Stimulated activated CD4-positive, alpha-beta T cell treated with anti-CD3 and anti-CD28 coated beads, Interleukin-4, amount 100 ng/mL, for 48 hours (primary cell): ENCODE measurements at regions not wholly inside any gene's neighbourhood (a gene's known extent, or its start where the extent isn't known, plus 50 kb on each side); places are given as distances from the start of the nearest gene placed in this dataset.

Experiments
- DNase-seq, 2 donors: peaks; one replicate each; pipeline ENCODE4 v3.0.0-alpha.2; 2020; ENCODE audit warnings: low read depth in 2 of 2

DNA sequence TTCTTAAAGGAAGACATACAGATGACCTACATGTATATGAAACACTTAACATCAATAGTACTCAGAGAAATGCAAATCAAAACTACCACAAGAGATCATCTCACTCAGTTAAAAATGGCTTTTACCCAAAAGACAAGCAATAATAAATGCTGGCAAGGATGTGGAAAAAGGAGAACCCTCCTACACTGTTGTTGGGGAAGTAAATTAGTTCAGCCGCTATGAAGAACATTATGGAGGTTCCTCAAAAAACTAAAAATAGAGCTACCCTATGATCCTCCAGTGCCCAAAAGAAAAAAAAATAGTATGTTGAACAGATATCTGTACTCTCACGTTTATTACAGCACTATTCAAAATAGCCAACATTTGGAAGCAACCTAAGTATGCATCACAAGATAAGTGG lies 1579.4 kb upstream of the TMEFF2 start:
- DNase-seq, result no peak

GRCh38 chr2:193751299-193751698 lies 1556.6 kb upstream of the TMEFF2 start:
- no peak for DNase-seq

- DNase-seq, result no peak
Measured at GRCh38 chr2:193749485-193749884, 1554.8 kb upstream of the TMEFF2 start.

- DNase-seq, result no peak
Measured at GRCh38 chr2:193743089-193743488, 1548.4 kb upstream of the TMEFF2 start.

DNA sequence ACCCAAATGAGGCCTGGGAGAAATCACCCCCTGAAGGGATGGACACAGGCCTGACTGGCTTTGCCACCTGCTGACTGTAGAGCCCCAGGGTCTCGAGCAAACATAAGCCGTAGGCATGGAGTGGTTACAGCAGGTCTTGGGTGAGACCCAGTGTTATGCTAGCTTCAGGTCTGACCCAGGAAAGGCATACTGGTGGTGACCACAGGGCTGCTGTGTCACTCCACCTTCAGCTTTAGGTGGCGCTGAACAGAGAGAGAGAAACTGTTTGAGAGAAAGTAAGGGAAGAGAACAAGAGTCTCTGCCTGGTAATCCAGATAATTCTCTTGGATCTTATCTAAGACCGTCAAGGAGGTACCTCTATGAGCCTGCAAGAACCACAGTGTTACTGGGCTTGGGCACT lies 1544.2 kb upstream of the TMEFF2 start:
- DNase-seq, result no peak

DNA sequence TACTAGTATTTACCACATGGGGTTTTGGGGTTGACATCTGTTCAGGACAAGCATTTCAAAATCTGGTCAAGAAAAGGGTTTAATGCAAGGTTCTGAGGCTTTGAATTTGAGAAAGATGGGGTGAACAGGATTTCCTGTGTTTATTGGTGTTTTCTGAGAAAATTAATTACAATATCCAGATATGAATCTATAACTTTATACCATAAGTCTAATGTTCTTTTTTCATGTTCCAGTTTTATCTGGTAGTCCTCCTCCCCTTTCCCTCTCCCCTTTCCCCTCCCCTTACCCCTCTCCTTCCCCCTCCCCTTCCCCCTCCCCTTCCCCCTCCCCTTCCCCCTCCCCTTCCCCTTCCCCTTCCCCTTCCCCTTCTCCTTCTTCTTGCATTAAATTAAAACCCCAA lies 1518.2 kb upstream of the TMEFF2 start:
- DNase-seq, result no peak

GRCh38 chr2:193703411-193703810 lies 1508.7 kb upstream of the TMEFF2 start:
- no peak for DNase-seq

DNA sequence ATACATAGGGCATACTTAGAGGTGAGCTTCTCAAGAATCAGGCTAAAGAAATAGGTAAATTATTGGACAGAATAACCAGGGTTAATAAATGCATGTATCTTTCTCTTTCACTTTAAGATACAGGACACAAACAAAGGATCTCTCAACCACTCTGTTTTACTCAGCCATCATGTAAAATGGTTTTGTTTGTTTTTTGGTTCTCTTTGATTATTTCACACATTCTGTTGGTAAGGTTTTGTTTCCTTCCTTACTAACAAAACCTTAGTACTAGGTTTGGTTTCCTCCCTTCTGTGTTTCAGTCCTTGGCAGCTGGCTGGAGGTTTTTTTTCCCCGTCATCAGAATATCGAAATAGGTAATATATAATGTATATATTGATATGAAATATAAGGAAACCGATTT lies 1506.8 kb upstream of the TMEFF2 start:
- DNase-seq, result no peak

GRCh38 chr2:193695367-193695766 lies 1500.6 kb upstream of the TMEFF2 start:
- DNase-seq, result no peak

- DNase-seq, result no peak
Measured at GRCh38 chr2:193693758-193694157, 1499.0 kb upstream of the TMEFF2 start.

DNA sequence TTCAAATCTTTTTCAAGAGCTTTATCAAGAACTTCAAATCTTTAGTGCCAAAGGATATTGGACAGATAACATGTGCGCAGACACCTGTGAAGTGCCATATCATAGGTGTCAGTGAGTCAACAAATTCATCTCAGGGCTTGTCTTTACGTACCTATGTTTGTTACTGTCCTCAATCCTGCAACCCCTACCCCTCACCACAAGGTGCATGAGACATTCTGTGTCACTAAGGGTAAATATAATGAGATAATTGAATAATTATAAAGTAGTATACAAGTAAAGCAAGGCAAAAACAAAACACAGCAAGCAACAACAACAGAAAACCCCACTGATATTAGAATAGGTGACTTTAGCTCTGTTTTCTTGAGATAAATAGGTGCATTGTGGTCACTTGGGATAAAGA lies 1495.8 kb upstream of the TMEFF2 start:
- DNase-seq, result no peak

- DNase-seq, result no peak
Measured at GRCh38 chr2:193687195-193687594, 1492.5 kb upstream of the TMEFF2 start.

GRCh38 chr2:193679847-193680246 lies 1485.1 kb upstream of the TMEFF2 start:
- DNase-seq, result no peak

DNA sequence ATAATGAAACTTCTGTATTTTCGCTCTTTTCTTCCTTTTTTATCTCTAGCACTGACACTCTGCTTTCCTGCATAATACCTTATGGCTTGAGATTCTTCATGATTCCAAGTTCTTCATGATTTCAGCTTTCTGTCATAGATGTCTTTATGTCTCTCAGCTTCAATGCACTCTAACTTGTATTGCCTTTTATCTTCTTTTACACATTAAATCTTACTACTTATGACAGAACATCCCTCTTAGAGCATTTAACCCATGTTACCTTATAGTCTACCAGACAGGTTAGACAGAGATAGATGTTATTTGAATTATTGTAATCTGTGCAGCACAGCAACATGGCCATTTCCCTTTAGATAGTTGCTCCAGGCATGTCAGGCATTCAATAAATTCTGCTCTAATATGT lies 1475.7 kb upstream of the TMEFF2 start:
- DNase-seq, result no peak

DNA sequence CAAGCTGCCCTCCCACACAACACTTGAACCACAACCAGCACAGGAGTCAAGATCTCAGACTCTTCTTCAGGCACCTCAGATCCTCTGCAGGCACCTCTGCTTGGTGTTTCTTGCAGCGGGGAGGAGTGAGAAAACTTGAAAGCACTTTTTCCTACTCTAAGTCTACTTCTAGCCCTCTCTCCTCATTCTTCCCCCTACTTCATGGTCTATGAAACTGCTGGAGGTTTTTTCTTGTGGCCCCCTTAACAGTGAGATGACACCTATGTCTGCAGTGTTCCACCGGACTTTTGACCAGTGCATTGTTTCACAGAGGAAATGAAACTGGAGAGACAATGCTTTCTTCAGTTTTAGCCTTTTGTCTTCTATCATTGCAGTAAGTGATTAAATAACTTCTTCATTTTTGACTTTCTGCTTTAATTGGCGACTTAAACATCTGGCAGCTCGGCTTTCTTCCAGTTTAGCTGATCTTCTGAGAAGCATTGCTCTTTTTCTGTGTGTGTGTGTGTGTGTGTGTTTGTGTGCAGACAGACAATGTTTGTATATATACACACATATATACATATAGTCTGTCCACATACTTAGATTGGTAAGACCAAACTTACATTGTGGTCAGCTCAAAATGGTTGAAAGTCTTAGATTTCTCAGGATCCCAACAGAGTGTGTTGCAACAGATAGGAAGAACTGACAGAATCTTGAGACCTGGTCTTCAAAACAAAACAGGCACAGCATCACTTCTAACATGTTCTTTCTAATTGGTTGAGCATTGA lies 1474.0 kb upstream of the TMEFF2 start:
- no peak for DNase-seq

DNA sequence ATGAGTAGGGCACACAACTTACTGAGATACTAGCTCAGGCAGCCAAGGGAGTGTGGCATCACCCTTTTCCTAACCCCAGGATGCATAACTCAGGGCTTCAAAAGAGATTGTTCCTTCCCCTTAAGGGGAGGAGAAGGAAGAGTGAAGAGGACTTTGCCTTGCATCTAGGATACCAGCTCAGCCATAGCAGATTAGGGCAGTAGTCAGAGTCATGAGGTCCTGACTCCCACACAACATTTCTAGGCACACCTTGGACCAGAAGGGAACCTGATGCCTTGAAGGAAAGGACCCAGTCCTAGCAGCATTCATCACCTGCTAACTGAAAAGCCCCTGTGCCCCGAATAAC lies 1433.2 kb upstream of the TMEFF2 start:
- DNase-seq, result no peak

DNA sequence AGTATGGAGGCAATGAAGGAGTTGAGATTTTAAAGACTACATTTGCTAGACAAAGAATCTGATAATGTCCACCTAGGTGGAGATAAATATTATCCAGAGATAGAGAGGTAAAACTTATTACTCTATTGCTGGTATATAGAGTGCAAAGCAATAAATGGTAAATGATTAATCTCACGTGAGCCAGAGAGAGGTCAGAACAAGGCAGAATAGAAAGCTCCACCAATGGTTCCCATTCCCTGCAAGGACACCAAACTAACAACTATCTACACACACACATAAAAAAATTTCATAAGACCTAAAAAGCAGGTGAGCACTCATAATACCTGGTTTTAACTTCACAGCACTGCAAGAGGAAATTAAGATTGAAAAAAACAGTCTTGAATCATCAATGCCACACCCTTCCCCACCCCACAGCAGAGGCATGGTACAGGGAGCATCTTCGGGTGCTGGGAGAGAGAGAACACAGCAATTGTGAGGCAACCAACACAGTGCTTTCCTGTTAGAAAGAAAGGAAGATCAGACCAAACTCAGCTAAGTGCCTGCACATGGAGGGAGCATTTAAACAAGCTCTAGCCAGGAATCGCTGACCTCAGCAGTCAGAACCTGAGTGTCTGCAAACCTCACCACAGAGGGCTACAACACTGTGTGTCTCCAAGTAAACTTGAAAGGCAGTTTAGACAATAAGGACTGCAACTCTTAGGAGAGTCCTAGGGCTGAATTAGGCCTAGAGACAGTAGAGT lies 1432.6 kb upstream of the TMEFF2 start:
- no peak for DNase-seq

GRCh38 chr2:193608451-193608850 lies 1413.7 kb upstream of the TMEFF2 start:
- DNase-seq, result no peak

GRCh38 chr2:193590831-193591230 lies 1396.1 kb upstream of the TMEFF2 start:
- no peak for DNase-seq

GRCh38 chr2:193584522-193584938 lies 1389.8 kb upstream of the TMEFF2 start:
- no peak for DNase-seq

GRCh38 chr2:193583638-193584400 lies 1389.1 kb upstream of the TMEFF2 start:
- DNase-seq, result no peak

DNA sequence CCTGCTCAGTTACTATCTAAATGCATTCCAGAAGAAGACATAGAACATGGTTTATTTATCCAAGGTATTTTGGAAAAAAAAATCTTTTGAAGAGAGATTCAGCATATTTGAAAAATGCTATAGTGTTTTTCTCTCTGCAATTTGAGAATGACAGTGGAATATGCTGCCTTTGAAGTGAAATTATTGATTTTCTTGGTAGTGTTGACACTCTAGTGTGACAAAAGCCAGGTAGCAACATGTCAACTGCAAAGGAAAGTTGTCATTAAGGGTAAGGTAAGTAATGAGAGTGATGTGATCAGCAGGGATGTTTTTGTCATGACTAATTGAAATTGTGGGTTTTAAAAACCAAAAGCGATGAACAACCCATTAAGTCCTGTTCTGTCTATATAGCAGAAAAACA lies 1387.1 kb upstream of the TMEFF2 start:
- no peak for DNase-seq
